Sigmoid colon (tissue), 4 donors: ENCODE measurements at regions not wholly inside any gene's neighbourhood (a gene's known extent, or its start where the extent isn't known, plus 50 kb on each side); places are given as distances from the start of the nearest gene placed in this dataset.

Experiments
- EP300 ChIP-seq, 4 donors: sonication (generic); formaldehyde crosslinking; IDR thresholded peaks; one replicate each; pipeline ENCODE4 v1.6.1; 2017; ENCODE audit warnings: antibody characterized with exemption in 4 of 4
- POLR2A ChIP-seq, 2 donors: fragments of 450-650 bp; IDR thresholded peaks; one replicate each; pipeline ENCODE4 v1.6.1; 2016; ENCODE audit warnings: antibody characterized with exemption in 2 of 2, mild to moderate bottlenecking in 2 of 2, moderate library complexity in 2 of 2
- POLR2AphosphoS5 ChIP-seq, 4 donors: sonication (generic); formaldehyde crosslinking; IDR thresholded peaks; one replicate each; pipeline ENCODE4 v1.6.1; 2017; ENCODE audit warnings: antibody characterized with exemption in 4 of 4
- TF ChIP-seq, protein P1 (sequence below), 4 experiments: fragments of 450-650 bp in 3 of 4; fragments of 200-600 bp in 1 of 4; IDR thresholded peaks; one replicate each; pipeline ENCODE4 v1.5.1; 2016 to 2019; ENCODE audit warnings: antibody characterized with exemption in 4 of 4, mild to moderate bottlenecking in 3 of 4, moderate library complexity in 2 of 4

- TF ChIP-seq POLR2A (IDR thresholded peaks at IDR 0.05) (no peak), EP300 (IDR thresholded peaks at IDR 0.05) (no peak), POLR2AphosphoS5 (IDR thresholded peaks at IDR 0.05) (no peak)
- TF ChIP-seq, protein P1, sequence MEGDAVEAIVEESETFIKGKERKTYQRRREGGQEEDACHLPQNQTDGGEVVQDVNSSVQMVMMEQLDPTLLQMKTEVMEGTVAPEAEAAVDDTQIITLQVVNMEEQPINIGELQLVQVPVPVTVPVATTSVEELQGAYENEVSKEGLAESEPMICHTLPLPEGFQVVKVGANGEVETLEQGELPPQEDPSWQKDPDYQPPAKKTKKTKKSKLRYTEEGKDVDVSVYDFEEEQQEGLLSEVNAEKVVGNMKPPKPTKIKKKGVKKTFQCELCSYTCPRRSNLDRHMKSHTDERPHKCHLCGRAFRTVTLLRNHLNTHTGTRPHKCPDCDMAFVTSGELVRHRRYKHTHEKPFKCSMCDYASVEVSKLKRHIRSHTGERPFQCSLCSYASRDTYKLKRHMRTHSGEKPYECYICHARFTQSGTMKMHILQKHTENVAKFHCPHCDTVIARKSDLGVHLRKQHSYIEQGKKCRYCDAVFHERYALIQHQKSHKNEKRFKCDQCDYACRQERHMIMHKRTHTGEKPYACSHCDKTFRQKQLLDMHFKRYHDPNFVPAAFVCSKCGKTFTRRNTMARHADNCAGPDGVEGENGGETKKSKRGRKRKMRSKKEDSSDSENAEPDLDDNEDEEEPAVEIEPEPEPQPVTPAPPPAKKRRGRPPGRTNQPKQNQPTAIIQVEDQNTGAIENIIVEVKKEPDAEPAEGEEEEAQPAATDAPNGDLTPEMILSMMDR (IDR thresholded peaks at IDR 0.05): no peak
Measured at GRCh38 chr3:127110982-127111693, 81.8 kb upstream of the PRR23E start.
